ENCODE measurements at regions not wholly inside any gene's neighbourhood (a gene's known extent, or its start where the extent isn't known, plus 50 kb on each side); places are given as distances from the start of the nearest gene placed in this dataset.

- no peak overlapping the region for H3K14ac ChIP-seq (replicated peaks; ENCODE audit: low read depth, low read length)
- no peak overlapping the region for H4K5ac ChIP-seq (ENCODE audit: low read depth, low read length)
- H3K36me3 ChIP-seq (ENCODE audit: control insufficient read depth, insufficient read depth, low read length) = no peaks in the 10 kb centered on the region
- no peaks in the 10 kb centered on the region for H3K27me3 ChIP-seq (ENCODE audit: control insufficient read depth, insufficient read depth, low read length)
- H3K9ac ChIP-seq (ENCODE audit: low read depth, low read length) = no peak overlapping the region
- no peaks in the 10 kb centered on the region for H4K20me1 ChIP-seq (ENCODE audit: insufficient read depth, low read length)
- H4K8ac ChIP-seq (ENCODE audit: low read depth in 2 of 2, low read length in 2 of 2) = no peak overlapping the region
- H2AFZ ChIP-seq (replicated peaks; ENCODE audit: low read length, poor library complexity) = no peak overlapping the region
- H2BK20ac ChIP-seq (ENCODE audit: low read depth, low read length) = no peak overlapping the region
- H2BK120ac ChIP-seq (ENCODE audit: low read depth, low read length) = no peak overlapping the region; the same call in 1 of the 2 replicates
- TF ChIP-seq RAD21 (IDR thresholded peaks at IDR 0.05; ENCODE audit: low read length) = no peak
- no peak for TF ChIP-seq RCOR1 (IDR thresholded peaks at IDR 0.05; ENCODE audit: insufficient replicate concordance, low read length)
- TF ChIP-seq CTCF (conservative IDR thresholded peaks at IDR 0.05; ENCODE audit: low read depth, low read length) = no peak
- no peak for TF ChIP-seq MXI1 (IDR thresholded peaks at IDR 0.05; ENCODE audit: borderline replicate concordance, low read depth, low read length)
- TF ChIP-seq BHLHE40 (IDR thresholded peaks at IDR 0.05; ENCODE audit: low read depth, low read length) = no peak
- TF ChIP-seq SMC3 (IDR thresholded peaks at IDR 0.05; ENCODE audit: low read depth, low read length) = no peak
- no peak for TF ChIP-seq POLR2A (IDR thresholded peaks at IDR 0.05; ENCODE audit: low read depth, low read length)
- TF ChIP-seq RFX5 (IDR thresholded peaks at IDR 0.05; ENCODE audit: low read depth, low read length) = no peak
- no peak for TF ChIP-seq ELK1 (IDR thresholded peaks at IDR 0.05; ENCODE audit: borderline replicate concordance, low read depth, low read length)
- no peak for TF ChIP-seq NFE2L2 (IDR thresholded peaks at IDR 0.05; ENCODE audit: low read depth, low read length)
- TF ChIP-seq CEBPB (IDR thresholded peaks at IDR 0.05; ENCODE audit: low read depth, low read length) = no peak
- TF ChIP-seq USF2 (IDR thresholded peaks at IDR 0.05; ENCODE audit: low read depth, low read length) = no peak
- TF ChIP-seq MAZ (IDR thresholded peaks at IDR 0.05; ENCODE audit: borderline replicate concordance, low read depth, low read length) = no peak
- TF ChIP-seq CHD1 (IDR thresholded peaks at IDR 0.05; ENCODE audit: low read depth, low read length) = no peak
- no peak for TF ChIP-seq FOS (IDR thresholded peaks at IDR 0.05; ENCODE audit: low read depth, low read length)
- TF ChIP-seq MAFK (IDR thresholded peaks at IDR 0.05; ENCODE audit: low read depth, low read length) = no peak
- 80% methylated on average over 1 of the region's 3 CpGs; no CpG with 5 or more reads in 1 of the 2 experiments for WGBS, 2 experiments (ENCODE audit: extremely low coverage in 2 of 2, insufficient read length in 1 of 2)
- H3K18ac ChIP-seq (ENCODE audit: low read depth, low read length) = no peak overlapping the region
- no peak overlapping the region for H2AK5ac ChIP-seq (ENCODE audit: low read depth, low read length)
- H3K23ac ChIP-seq (ENCODE audit: low read depth, low read length) = no peak overlapping the region
- no peak overlapping the region for H4K91ac ChIP-seq (ENCODE audit: insufficient read depth, low read depth, low read length)
- H3K9me3 ChIP-seq (ENCODE audit: control insufficient read depth, insufficient read depth, low read length) = no peaks in the 10 kb centered on the region
- no peak for ATAC-seq (ENCODE audit: low read depth)
- DNase-seq = no peak
- no peak overlapping the region for H3K4me3 ChIP-seq (ENCODE audit: insufficient read depth, low read depth, low read length)
- no peak overlapping the region for H2BK15ac ChIP-seq (ENCODE audit: low read depth, low read length)
- BruUV-seq (replicated peaks) = no TSS peak
- dilution Hi-C loops (cut with HindIII; ENCODE audit: low sequenced_read_pairs, unreplicated experiment) (no loop called here), intact Hi-C loops (cut with micrococcal nuclease) (loop anchor here (2.0 to 10.0 kb wide), 3 partner anchors 129 to 485 kb away; partner anchors contain the start of gene NGF), in situ Hi-C loops (cut with MboI; ENCODE audit: low sequenced_read_pairs) (loop anchor here (5.0 kb wide), 1 partner anchor 330 kb away; no protein-coding TSS in a partner anchor)
- no peak overlapping the region for H3K4ac ChIP-seq (ENCODE audit: low read depth, low read length)
- H3K9me1 ChIP-seq (ENCODE audit: insufficient read depth, low read length) = no peaks in the 10 kb centered on the region; the same call in 1 of the 2 replicates
- no peak overlapping the region for H2BK5ac ChIP-seq (ENCODE audit: low read depth, low read length, poor library complexity, severe bottlenecking)
- ChIA-PET POLR2A (ENCODE audit: unreplicated experiment) (no interaction called here), CTCF (interaction anchor here (1.0 to 3.7 kb wide), 2 partner anchors 59 to 327 kb away, joined by 3 to 63 read pairs; no protein-coding TSS in a partner anchor)
- no peak overlapping the region for H3K27ac ChIP-seq (ENCODE audit: insufficient read depth, low read length)
- no peak overlapping the region for H3K56ac ChIP-seq (ENCODE audit: extremely low read depth, insufficient read depth, low read length)
- no peak overlapping the region for H2AK9ac ChIP-seq (replicated peaks; ENCODE audit: low read depth, low read length, poor library complexity)
- no peak overlapping the region for H3K4me2 ChIP-seq (ENCODE audit: low read depth, low read length)
- no peaks in the 10 kb centered on the region for H3K79me1 ChIP-seq (ENCODE audit: low read depth in 1 of 2, low read length in 2 of 2)
- H3K4me1 ChIP-seq (ENCODE audit: control insufficient read depth, insufficient read depth, low read length) = 0 out of 2 replicates have a peak, but pooled peaks cover 2% of the 10 kb centered on the region
Observed at GRCh38 chr1:115467790-115468189, 129.7 kb upstream of the NGF start.

Data from IMR-90 (cell line).